SK-N-SH (cell line): ENCODE measurements at regions not wholly inside any gene's neighbourhood (a gene's known extent, or its start where the extent isn't known, plus 50 kb on each side); places are given as distances from the start of the nearest gene placed in this dataset.

Experiments
- CTCF ChIA-PET: fragments of 300-600, 350-600 bp; formaldehyde crosslinking; extraction: SDS; loops from one replicate; lab custom pipeline; 2021; lab: Yijun Ruan, JAX
- POLR2A ChIA-PET: fragments of 350-600 bp; sonication (Branson Sonifier 250); formaldehyde crosslinking; extraction: SDS; loops from one replicate; lab custom pipeline; 2020; ENCODE audit warnings: antibody characterized with exemption, inconsistent platforms; lab: Yijun Ruan, JAX
- DNase-seq: peaks from one replicate; pipeline ENCODE4 v3.0.0; 2012
- H2AFZ ChIP-seq: fragments of 200-600 bp; sonication (generic); 2 replicates; pipeline ENCODE4 v1.8.1; 2016; ENCODE audit warnings: antibody characterized with exemption, mild to moderate bottlenecking, low read depth
- H3F3A ChIP-seq: fragments of 200-600 bp; sonication (generic); replicated peaks from 2 replicates; pipeline ENCODE3; 2016; ENCODE audit warnings: antibody characterized with exemption, mild to moderate bottlenecking; ENCODE audit not compliant: insufficient read depth
- H3K27ac ChIP-seq, 2 experiments: fragments of 200-500 bp in 1 of 2; fragments of 200-600 bp in 1 of 2; sonication (Bioruptor generic) in 1 of 2; sonication (generic), shearing (Covaris generic) in 1 of 2; 2 replicates each; pipeline versions ENCODE4 v1.5.1 to v1.6.1; 2014 to 2016; ENCODE audit warnings: low read depth in 2 of 2, inconsistent platforms in 1 of 2, low read length in 1 of 2, mild to moderate bottlenecking in 1 of 2, mixed read lengths in 1 of 2
- H3K27me3 ChIP-seq: fragments of 200-600 bp; sonication (generic), shearing (Covaris generic); 2 replicates; pipeline ENCODE4 v1.6.1; 2016; ENCODE audit warnings: mixed run types; ENCODE audit not compliant: insufficient read depth
- H3K36me3 ChIP-seq, 2 experiments: fragments of 200-500 bp in 1 of 2; fragments of 200-600 bp in 1 of 2; sonication (Bioruptor generic) in 1 of 2; sonication (generic) in 1 of 2; replicated peaks in 1 of 2; 2 replicates each; pipeline versions ENCODE3 to v1.5.1; 2014 to 2016; ENCODE audit warnings: low read length in 1 of 2, mild to moderate bottlenecking in 1 of 2; ENCODE audit not compliant: insufficient read depth in 2 of 2, control insufficient read depth in 1 of 2
- H3K4me1 ChIP-seq, 2 experiments: fragments of 200-500 bp in 1 of 2; fragments of 200-600 bp in 1 of 2; sonication (Bioruptor generic) in 1 of 2; sonication (generic), shearing (Covaris generic) in 1 of 2; 2 replicates each; pipeline versions ENCODE4 v1.5.1 to v1.6.1; 2014 to 2016; ENCODE audit warnings: low read depth in 1 of 2, low read length in 1 of 2, mixed run types in 1 of 2; ENCODE audit not compliant: insufficient read depth in 2 of 2, control insufficient read depth in 1 of 2
- H3K4me2 ChIP-seq: fragments of 200-600 bp; sonication (generic), shearing (Covaris generic); 2 replicates; pipeline ENCODE4 v1.6.1; 2017; ENCODE audit warnings: mixed run types
- H3K4me3 ChIP-seq, 2 experiments: fragments of 200-500 bp in 1 of 2; fragments of 200-600 bp in 1 of 2; sonication (Bioruptor generic) in 1 of 2; sonication (generic), shearing (Covaris generic) in 1 of 2; 2 replicates each; pipeline versions ENCODE4 v1.5.1 to v1.8.1; 2014 to 2016; ENCODE audit warnings: low read depth in 2 of 2, inconsistent platforms in 1 of 2, low read length in 1 of 2, mild to moderate bottlenecking in 1 of 2, mixed read lengths in 1 of 2, moderate library complexity in 1 of 2
- H3K79me2 ChIP-seq: fragments of 200-600 bp; sonication (generic); 2 replicates; pipeline ENCODE4 v1.8.1; 2017; ENCODE audit warnings: mild to moderate bottlenecking; ENCODE audit not compliant: insufficient read depth
- H3K9ac ChIP-seq: fragments of 200-600 bp; sonication (generic); 2 replicates; pipeline ENCODE4 v1.6.1; 2017; ENCODE audit warnings: mixed run types
- H3K9me2 ChIP-seq: fragments of 200-600 bp; sonication (generic); 2 replicates; pipeline ENCODE4 v1.6.1; 2017; ENCODE audit warnings: mixed run types
- H3K9me3 ChIP-seq: fragments of 200-600 bp; sonication (generic); 2 replicates; pipeline ENCODE4 v1.6.1; 2017; ENCODE audit warnings: mixed run types, mild to moderate bottlenecking, moderate library complexity
- H4K20me1 ChIP-seq: fragments of 200-600 bp; sonication (generic); 2 replicates; pipeline ENCODE4 v1.6.1; 2017; ENCODE audit warnings: mild to moderate bottlenecking, mixed run types; ENCODE audit not compliant: insufficient read depth
- CHD2 ChIP-seq: fragments of 150-350 bp; IDR thresholded peaks from 2 replicates; pipeline ENCODE4 v1.6.1; 2018; ENCODE audit warnings: low read length; ENCODE audit not compliant: partially characterized antibody
- CTCF ChIP-seq: fragments of 200-600 bp; sonication (generic); IDR thresholded peaks from 2 replicates; pipeline ENCODE4 v1.6.1; 2017; ENCODE audit warnings: antibody characterized with exemption, mild to moderate bottlenecking, moderate library complexity
- ELF1 ChIP-seq: IDR thresholded peaks from 2 replicates; pipeline ENCODE4 v1.4.0; 2012
- EZH2phosphoT487 ChIP-seq: fragments of 200-600 bp; sonication (generic); IDR thresholded peaks from 2 replicates; pipeline ENCODE4 v1.6.1; 2017; ENCODE audit warnings: low read depth, mixed run types, mild to moderate bottlenecking, antibody characterized with exemption, moderate library complexity, borderline replicate concordance
- FOSL2 ChIP-seq: IDR thresholded peaks from 2 replicates; pipeline ENCODE4 v1.4.0; 2012; ENCODE audit warnings: low read depth, mild to moderate bottlenecking, moderate library complexity, borderline replicate concordance
- GATA2 ChIP-seq: sonication (generic); formaldehyde crosslinking; IDR thresholded peaks from 2 replicates; pipeline ENCODE4 v1.5.0; 2020; ENCODE audit warnings: mild to moderate bottlenecking, missing genetic modification reagents
- POLR2AphosphoS5 ChIP-seq: IDR thresholded peaks from 2 replicates; pipeline ENCODE4 v1.6.1; 2012; ENCODE audit warnings: low read depth, low read length
- RAD21 ChIP-seq: IDR thresholded peaks from 2 replicates; pipeline ENCODE4 v1.6.1; 2012; ENCODE audit warnings: mild to moderate bottlenecking, low read length
- RCOR1 ChIP-seq: fragments of 150-350 bp; IDR thresholded peaks from 2 replicates; pipeline ENCODE4 v1.6.1; 2017; ENCODE audit warnings: antibody characterized with exemption, low read length
- TEAD4 ChIP-seq: IDR thresholded peaks from 2 replicates; pipeline ENCODE4 v1.4.0; 2012; ENCODE audit warnings: mild to moderate bottlenecking, borderline replicate concordance; ENCODE audit not compliant: insufficient read depth
- WGBS: methylation state at CpG from one replicate; pipeline ENCODE4 v1.1.6; 2017; ENCODE audit warnings: low lambda C conversion rate; 5-methylcytosine and 5-hydroxymethylcytosine counted together

- Histone ChIP-seq H3K36me3 (no peaks in the 10 kb centered on the region), H3K27ac (no peak overlapping the region), H3F3A (no peaks in the 10 kb centered on the region), H4K20me1 (no peaks in the 10 kb centered on the region), H2AFZ (no peak overlapping the region), H3K4me3 (no peak overlapping the region), H3K4me2 (no peak overlapping the region), H3K9me3 (no peaks in the 10 kb centered on the region), H3K27me3 (peaks cover 5% of the 10 kb centered on the region; the same call in 1 of the 2 replicates), H3K79me2 (no peaks in the 10 kb centered on the region), H3K4me1 (no peaks in the 10 kb centered on the region), H3K9ac (no peak overlapping the region), H3K9me2 (no peaks in the 10 kb centered on the region)
- ChIA-PET POLR2A (no interaction called here), CTCF (interaction anchor here (1.2 to 6.8 kb wide), 4 partner anchors 28 to 185 kb away, joined by 3 to 38 read pairs (median 6); no protein-coding TSS in a partner anchor)
- DNase-seq: no peak
- 53% methylated on average over 10 of the region's 12 CpGs for WGBS
- TF ChIP-seq CHD2 (no peak), TEAD4 (no peak), ELF1 (no peak), RCOR1 (no peak), EZH2phosphoT487 (no peak), FOSL2 (no peak)
Observed at GRCh38 chr17:45646288-45646988, 137.7 kb upstream of the CRHR1 start.

- Histone ChIP-seq H3K9me2 (no peaks in the 10 kb centered on the region), H3K4me1 (no peaks in the 10 kb centered on the region), H3K4me2 (no peak overlapping the region), H3K4me3 (no peak overlapping the region), H3F3A (no peaks in the 10 kb centered on the region), H3K9me3 (no peaks in the 10 kb centered on the region), H3K36me3 (no peaks in the 10 kb centered on the region), H3K27me3 (peaks cover 5% of the 10 kb centered on the region; the same call in 1 of the 2 replicates), H4K20me1 (no peaks in the 10 kb centered on the region), H2AFZ (no peak overlapping the region), H3K79me2 (no peaks in the 10 kb centered on the region), H3K9ac (no peak overlapping the region), H3K27ac (no peak overlapping the region)
- WGBS: 58% methylated on average over 6 of the region's 6 CpGs
- TF ChIP-seq CTCF: peak; percentile 28; the same call in 1 of the 2 replicates
- TF ChIP-seq FOSL2: no peak
- TF ChIP-seq GATA2 (CRISPR knock-in tag): no peak
- TF ChIP-seq RAD21: peak; percentile 10; the same call in 1 of the 2 replicates
- no peak for TF ChIP-seq POLR2AphosphoS5
- CTCF ChIA-PET: interaction anchor here (0.5 to 6.8 kb wide), 7 partner anchors 9 to 203 kb away, joined by 3 to 38 read pairs (median 5); partner anchors contain the start of gene CRHR1
- POLR2A ChIA-PET: no interaction called here
- peak; percentile 26 for DNase-seq
Observed at GRCh38 chr17:45648642-45649041, 135.5 kb upstream of the CRHR1 start.
